ENCODE measurements at regions not wholly inside any gene's neighbourhood (a gene's known extent, or its start where the extent isn't known, plus 50 kb on each side); places are given as distances from the start of the nearest gene placed in this dataset.

DNA sequence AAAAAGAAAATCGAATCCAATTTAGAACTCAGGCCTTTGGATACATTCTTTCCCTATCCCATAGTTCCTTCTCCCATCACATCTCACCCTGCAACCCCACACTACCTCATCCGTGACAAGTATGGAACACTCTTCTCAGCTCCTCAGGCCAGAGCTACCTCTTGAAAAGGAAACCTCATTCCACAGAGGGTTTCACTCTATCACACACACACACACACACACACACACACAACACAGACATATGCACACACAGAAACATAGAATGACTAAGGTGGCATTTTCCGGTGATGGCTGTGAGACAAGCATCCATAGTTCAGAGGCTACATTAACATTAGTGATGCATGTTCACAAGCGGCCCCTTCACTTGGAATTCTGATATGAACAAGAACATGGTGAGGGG lies 122.0 kb upstream of the HES1 start:
- TF ChIP-seq, protein P1, sequence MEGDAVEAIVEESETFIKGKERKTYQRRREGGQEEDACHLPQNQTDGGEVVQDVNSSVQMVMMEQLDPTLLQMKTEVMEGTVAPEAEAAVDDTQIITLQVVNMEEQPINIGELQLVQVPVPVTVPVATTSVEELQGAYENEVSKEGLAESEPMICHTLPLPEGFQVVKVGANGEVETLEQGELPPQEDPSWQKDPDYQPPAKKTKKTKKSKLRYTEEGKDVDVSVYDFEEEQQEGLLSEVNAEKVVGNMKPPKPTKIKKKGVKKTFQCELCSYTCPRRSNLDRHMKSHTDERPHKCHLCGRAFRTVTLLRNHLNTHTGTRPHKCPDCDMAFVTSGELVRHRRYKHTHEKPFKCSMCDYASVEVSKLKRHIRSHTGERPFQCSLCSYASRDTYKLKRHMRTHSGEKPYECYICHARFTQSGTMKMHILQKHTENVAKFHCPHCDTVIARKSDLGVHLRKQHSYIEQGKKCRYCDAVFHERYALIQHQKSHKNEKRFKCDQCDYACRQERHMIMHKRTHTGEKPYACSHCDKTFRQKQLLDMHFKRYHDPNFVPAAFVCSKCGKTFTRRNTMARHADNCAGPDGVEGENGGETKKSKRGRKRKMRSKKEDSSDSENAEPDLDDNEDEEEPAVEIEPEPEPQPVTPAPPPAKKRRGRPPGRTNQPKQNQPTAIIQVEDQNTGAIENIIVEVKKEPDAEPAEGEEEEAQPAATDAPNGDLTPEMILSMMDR (IDR thresholded peaks at IDR 0.05), result no peak
- TF ChIP-seq POLR2A (IDR thresholded peaks at IDR 0.05), result no peak
- no peak for TF ChIP-seq POLR2AphosphoS5 (IDR thresholded peaks at IDR 0.05)
